GM19467 (cell line): ENCODE measurements at regions not wholly inside any gene's neighbourhood (a gene's known extent, or its start where the extent isn't known, plus 50 kb on each side); places are given as distances from the start of the nearest gene placed in this dataset.
"Not testable (repeated sequence)": the region's sequence is repeated elsewhere in the genome, so short reads cannot be mapped to it uniquely, and the experiment has no call there.

Source experiments
- ATAC-seq: cut with Tn5 transposase; IDR thresholded peaks from one replicate; pipeline ENCODE4 v1.9.1; 2021; ENCODE audit warnings: mild to moderate bottlenecking, moderate library complexity; ENCODE audit not compliant: unreplicated experiment

- no peak for ATAC-seq
These were observed 136.9 kb upstream of the FBXO11 start for GRCh38 chr2:48043131-48043700.

- ATAC-seq = no peak
These were observed 137.4 kb upstream of the FBXO11 start for GRCh38 chr2:48043746-48044145.

GRCh38 chr2:48045613-48046012 lies 139.3 kb upstream of the FBXO11 start:
- no peak for ATAC-seq

- ATAC-seq = no peak
These were observed 142.3 kb upstream of the FBXO11 start for GRCh38 chr2:48048476-48049171.

- no peak for ATAC-seq
These were observed 143.1 kb upstream of the FBXO11 start for GRCh38 chr2:48049371-48049770.

- ATAC-seq = no peak
These were observed 144.4 kb upstream of the FBXO11 start for GRCh38 chr2:48050711-48051110.

GRCh38 chr2:48059975-48060374 lies 153.7 kb upstream of the FBXO11 start:
- no peak for ATAC-seq

GRCh38 chr2:48061656-48062055 lies 155.4 kb upstream of the FBXO11 start:
- not testable (repeated sequence) for ATAC-seq

GRCh38 chr2:48065096-48065495 lies 158.8 kb upstream of the FBXO11 start:
- ATAC-seq = no peak

- ATAC-seq = no peak
These were observed 159.7 kb upstream of the FBXO11 start for GRCh38 chr2:48066000-48066399.

- no peak for ATAC-seq
These were observed 163.5 kb upstream of the FBXO11 start for GRCh38 chr2:48069769-48070168.

GRCh38 chr2:48070415-48070814 lies 164.1 kb upstream of the FBXO11 start:
- no peak for ATAC-seq

GRCh38 chr2:48072583-48072982 lies 166.3 kb upstream of the FBXO11 start:
- no peak for ATAC-seq

GRCh38 chr2:48075631-48076030 lies 169.3 kb upstream of the FBXO11 start:
- ATAC-seq = no peak

GRCh38 chr2:48080534-48081316 lies 174.4 kb upstream of the FBXO11 start:
- no peak for ATAC-seq

GRCh38 chr2:48081317-48081628 lies 175.0 kb upstream of the FBXO11 start:
- no peak for ATAC-seq

- no peak for ATAC-seq
These were observed 179.6 kb upstream of the FBXO11 start for GRCh38 chr2:48085888-48086287.

GRCh38 chr2:48088994-48089393 lies 182.7 kb upstream of the FBXO11 start:
- no peak for ATAC-seq

GRCh38 chr2:48089644-48090043 lies 183.3 kb upstream of the FBXO11 start:
- ATAC-seq = no peak

GRCh38 chr2:48092846-48093803 lies 186.8 kb upstream of the FBXO11 start:
- no peak for ATAC-seq

GRCh38 chr2:48096765-48097164 lies 190.5 kb upstream of the FBXO11 start:
- ATAC-seq = not testable (repeated sequence)
